Osteocyte (in vitro differentiated cells): ENCODE measurements at regions not wholly inside any gene's neighbourhood (a gene's known extent, or its start where the extent isn't known, plus 50 kb on each side); places are given as distances from the start of the nearest gene placed in this dataset.

ENCODE experiments used
- DNase-seq: peaks from one replicate; pipeline ENCODE4 v3.0.0; 2021; ENCODE audit warnings: mixed read lengths; ENCODE audit not compliant: unreplicated experiment; ENCODE audit errors: extremely low spot score
- H3K27ac Mint-ChIP-seq: one replicate; pipeline ENCODE4 v1.8.0; 2021; ENCODE audit warnings: mild to moderate bottlenecking, mixed read lengths; ENCODE audit not compliant: unreplicated experiment
- H3K27me3 Mint-ChIP-seq: one replicate; pipeline ENCODE4 v1.8.0; 2021; ENCODE audit warnings: mixed read lengths; ENCODE audit not compliant: unreplicated experiment
- H3K36me3 Mint-ChIP-seq: one replicate; pipeline ENCODE4 v1.8.0; 2021; ENCODE audit warnings: mixed read lengths; ENCODE audit not compliant: unreplicated experiment
- H3K4me1 Mint-ChIP-seq: one replicate; pipeline ENCODE4 v1.8.0; 2021; ENCODE audit warnings: mixed read lengths; ENCODE audit not compliant: unreplicated experiment
- H3K4me3 Mint-ChIP-seq: one replicate; pipeline ENCODE4 v1.8.0; 2021; ENCODE audit warnings: mild to moderate bottlenecking, moderate library complexity, mixed read lengths; ENCODE audit not compliant: unreplicated experiment
- H3K9me3 Mint-ChIP-seq: one replicate; pipeline ENCODE4 v1.8.0; 2021; ENCODE audit warnings: mixed read lengths; ENCODE audit not compliant: unreplicated experiment
- TF ChIP-seq, protein P1 (sequence below): fragments of 200-600 bp; sonication (generic); IDR thresholded peaks from 2 replicates; pipeline ENCODE4 v1.5.0; 2021; ENCODE audit warnings: antibody characterized with exemption, mild to moderate bottlenecking, moderate library complexity

DNA sequence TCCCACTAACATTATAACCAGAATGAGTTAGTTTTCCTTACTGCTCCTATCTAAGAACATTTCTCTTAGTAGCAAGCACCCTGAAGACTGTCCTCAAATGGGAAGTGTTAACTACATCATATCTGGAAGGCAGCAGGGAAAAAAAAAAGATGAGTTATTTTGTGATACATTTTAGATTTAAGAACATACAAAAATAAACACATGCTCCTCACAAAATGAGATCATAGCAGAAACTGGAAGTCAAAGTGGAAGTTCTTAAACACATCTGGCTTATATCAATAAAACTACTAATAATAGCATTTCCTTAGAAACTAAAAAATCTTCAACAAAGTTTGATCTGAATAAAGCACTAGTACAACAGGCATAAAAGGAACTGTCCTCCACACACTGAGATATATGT, 70.4 kb downstream of the SLITRK6 start:
- Mint-ChIP-seq H3K36me3 (peaks cover 2% of the 10 kb centered on the region), H3K4me1 (peaks cover 15% of the 10 kb centered on the region), H3K27me3 (no peaks in the 10 kb centered on the region), H3K9me3 (no peaks in the 10 kb centered on the region), H3K27ac (peak overlapping the region; percentile 41), H3K4me3 (no peak overlapping the region)
- DNase-seq: no peak
- TF ChIP-seq, protein P1, sequence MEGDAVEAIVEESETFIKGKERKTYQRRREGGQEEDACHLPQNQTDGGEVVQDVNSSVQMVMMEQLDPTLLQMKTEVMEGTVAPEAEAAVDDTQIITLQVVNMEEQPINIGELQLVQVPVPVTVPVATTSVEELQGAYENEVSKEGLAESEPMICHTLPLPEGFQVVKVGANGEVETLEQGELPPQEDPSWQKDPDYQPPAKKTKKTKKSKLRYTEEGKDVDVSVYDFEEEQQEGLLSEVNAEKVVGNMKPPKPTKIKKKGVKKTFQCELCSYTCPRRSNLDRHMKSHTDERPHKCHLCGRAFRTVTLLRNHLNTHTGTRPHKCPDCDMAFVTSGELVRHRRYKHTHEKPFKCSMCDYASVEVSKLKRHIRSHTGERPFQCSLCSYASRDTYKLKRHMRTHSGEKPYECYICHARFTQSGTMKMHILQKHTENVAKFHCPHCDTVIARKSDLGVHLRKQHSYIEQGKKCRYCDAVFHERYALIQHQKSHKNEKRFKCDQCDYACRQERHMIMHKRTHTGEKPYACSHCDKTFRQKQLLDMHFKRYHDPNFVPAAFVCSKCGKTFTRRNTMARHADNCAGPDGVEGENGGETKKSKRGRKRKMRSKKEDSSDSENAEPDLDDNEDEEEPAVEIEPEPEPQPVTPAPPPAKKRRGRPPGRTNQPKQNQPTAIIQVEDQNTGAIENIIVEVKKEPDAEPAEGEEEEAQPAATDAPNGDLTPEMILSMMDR: no peak

DNA sequence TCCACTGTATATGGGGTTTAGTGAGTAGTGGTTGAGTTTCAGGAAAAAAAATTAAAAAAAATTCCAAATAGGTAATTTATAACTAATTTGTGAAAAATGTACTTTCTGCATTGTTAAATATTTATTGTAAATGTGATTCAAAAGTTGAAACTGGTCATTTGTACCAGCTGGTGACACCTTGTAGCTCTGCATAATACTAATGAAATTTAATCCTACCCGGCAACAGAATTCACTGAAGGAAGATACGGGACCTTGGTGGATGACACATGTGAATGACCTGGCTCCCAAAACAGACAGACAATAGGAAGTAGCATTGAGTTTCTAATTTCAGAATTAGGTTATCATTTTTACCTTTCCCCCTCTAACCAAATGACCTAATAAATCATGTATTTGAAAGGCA, 73.8 kb downstream of the SLITRK6 start:
- Mint-ChIP-seq H3K27ac (no peak overlapping the region), H3K9me3 (no peaks in the 10 kb centered on the region), H3K4me1 (peaks cover 15% of the 10 kb centered on the region), H3K4me3 (no peak overlapping the region), H3K36me3 (peaks cover 2% of the 10 kb centered on the region), H3K27me3 (no peaks in the 10 kb centered on the region)
- TF ChIP-seq, protein P1: no peak
- DNase-seq: no peak

DNA sequence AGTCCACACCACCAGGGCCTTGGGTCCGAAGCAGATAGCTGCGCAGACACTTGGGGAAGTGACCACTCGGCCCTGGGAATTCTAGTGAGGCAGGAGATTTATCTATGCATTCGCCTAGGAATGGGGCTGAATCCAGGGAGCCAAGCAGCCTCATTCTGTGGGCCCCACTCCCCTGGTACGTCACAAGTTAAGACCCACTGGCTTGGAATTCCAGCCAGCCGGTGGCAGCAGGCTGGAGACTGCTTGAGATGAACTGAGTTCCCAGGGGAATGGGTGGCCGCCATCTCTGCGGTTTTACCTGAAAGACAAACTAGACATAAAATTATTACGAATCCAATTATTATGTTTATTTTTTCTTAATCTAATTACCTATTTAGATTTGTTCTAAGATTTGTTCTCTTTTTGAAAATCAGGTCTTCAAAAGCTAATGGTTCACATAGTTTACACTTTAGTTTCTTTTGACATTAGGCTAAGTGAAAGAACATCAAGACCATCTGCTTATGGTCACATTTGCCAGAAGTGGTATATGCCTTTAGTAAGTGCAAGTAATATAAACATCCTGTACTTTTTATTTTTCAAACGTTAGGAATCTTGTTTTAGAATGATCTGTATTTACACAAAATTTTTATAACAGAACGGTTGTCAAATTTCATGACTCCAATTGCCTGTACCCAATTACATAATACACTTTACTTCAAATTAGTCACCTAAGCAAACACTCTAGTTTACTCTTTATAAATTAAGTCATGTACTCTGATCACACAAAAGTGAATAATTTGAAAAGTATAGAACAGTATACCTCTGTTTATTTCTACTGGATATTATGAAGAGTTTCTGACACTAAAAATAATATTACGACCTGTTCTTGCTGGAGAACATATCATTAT, 74.4 kb downstream of the SLITRK6 start:
- Mint-ChIP-seq H3K4me1 (peaks cover 15% of the 10 kb centered on the region), H3K9me3 (no peaks in the 10 kb centered on the region), H3K4me3 (no peak overlapping the region), H3K27me3 (no peaks in the 10 kb centered on the region), H3K36me3 (peaks cover 2% of the 10 kb centered on the region), H3K27ac (no peak overlapping the region)
- TF ChIP-seq, protein P1: no peak
- DNase-seq: no peak

- Mint-ChIP-seq H3K27ac (no peak overlapping the region), H3K9me3 (no peaks in the 10 kb centered on the region), H3K4me3 (no peak overlapping the region), H3K4me1 (peaks cover 8% of the 10 kb centered on the region), H3K36me3 (no peaks in the 10 kb centered on the region), H3K27me3 (no peaks in the 10 kb centered on the region)
- TF ChIP-seq, protein P1: no peak
- no peak for DNase-seq
Measured at GRCh38 chr13:85719749-85720148, 79.5 kb downstream of the SLITRK6 start.

- H3K9me3 Mint-ChIP-seq: no peaks in the 10 kb centered on the region
- no peaks in the 10 kb centered on the region for H3K36me3 Mint-ChIP-seq
- H3K27ac Mint-ChIP-seq: no peak overlapping the region
- H3K27me3 Mint-ChIP-seq: no peaks in the 10 kb centered on the region
- TF ChIP-seq, protein P1: no peak
- no peak overlapping the region for H3K4me3 Mint-ChIP-seq
- no peak for DNase-seq
- H3K4me1 Mint-ChIP-seq: peaks cover 5% of the 10 kb centered on the region
Measured at GRCh38 chr13:85717921-85718320, 81.3 kb downstream of the SLITRK6 start.
